HG02970 (cell line): ENCODE measurements at regions not wholly inside any gene's neighbourhood (a gene's known extent, or its start where the extent isn't known, plus 50 kb on each side); places are given as distances from the start of the nearest gene placed in this dataset.
"Not testable (repeated sequence)": the region's sequence is repeated elsewhere in the genome, so short reads cannot be mapped to it uniquely, and the experiment has no call there.

Source experiments
- ATAC-seq: cut with Tn5 transposase; IDR thresholded peaks from one replicate; pipeline ENCODE4 v1.9.1; 2021; ENCODE audit warnings: mild to moderate bottlenecking, moderate library complexity, moderate number of reproducible peaks; ENCODE audit not compliant: unreplicated experiment, low FRiP score

- no peak for ATAC-seq
Observed at GRCh38 chrX:69431420-69431819, 72.7 kb upstream of the NALF2 start.

GRCh38 chrX:69430785-69431184 lies 73.3 kb upstream of the NALF2 start:
- ATAC-seq = no peak

GRCh38 chrX:69429339-69430015 lies 74.6 kb upstream of the NALF2 start:
- no peak for ATAC-seq

- ATAC-seq = no peak
Observed at GRCh38 chrX:69428216-69428615, 75.9 kb upstream of the NALF2 start.

GRCh38 chrX:69424910-69425309 lies 79.2 kb upstream of the NALF2 start:
- ATAC-seq = no peak

GRCh38 chrX:69424161-69424560 lies 80.0 kb upstream of the NALF2 start:
- ATAC-seq = no peak

- not testable (repeated sequence) for ATAC-seq
Observed at GRCh38 chrX:69422208-69422607, 81.9 kb upstream of the NALF2 start.

- no peak for ATAC-seq
Observed at GRCh38 chrX:69415698-69416097, 88.4 kb upstream of the NALF2 start.

GRCh38 chrX:69412661-69413060 lies 91.5 kb upstream of the NALF2 start:
- ATAC-seq = no peak

GRCh38 chrX:69398881-69399280 lies 105.2 kb upstream of the NALF2 start:
- no peak for ATAC-seq

- ATAC-seq = no peak
Observed at GRCh38 chrX:69396916-69397315, 107.2 kb upstream of the NALF2 start.

GRCh38 chrX:69395306-69395705 lies 108.8 kb upstream of the NALF2 start:
- ATAC-seq = no peak

GRCh38 chrX:69389101-69389501 lies 115.0 kb upstream of the NALF2 start:
- ATAC-seq = no peak

GRCh38 chrX:69388526-69388925 lies 115.6 kb upstream of the NALF2 start:
- ATAC-seq = no peak

- peak; percentile 48 for ATAC-seq
Observed at GRCh38 chrX:69387567-69388487, 116.3 kb upstream of the NALF2 start.

GRCh38 chrX:69386681-69387080 lies 117.4 kb upstream of the NALF2 start:
- no peak for ATAC-seq

GRCh38 chrX:69379412-69379811 lies 124.7 kb upstream of the NALF2 start:
- ATAC-seq = no peak

- ATAC-seq = no peak
Observed at GRCh38 chrX:69374569-69374968, 129.6 kb upstream of the NALF2 start.

GRCh38 chrX:69372435-69372834 lies 131.7 kb upstream of the NALF2 start:
- ATAC-seq = no peak

- no peak for ATAC-seq
Observed at GRCh38 chrX:69371159-69371558, 133.0 kb upstream of the NALF2 start.

GRCh38 chrX:69369999-69370398 lies 134.1 kb upstream of the NALF2 start:
- no peak for ATAC-seq

- ATAC-seq = no peak
Observed at GRCh38 chrX:69366183-69366582, 137.9 kb upstream of the NALF2 start.
